Lower leg skin (tissue), 4 donors: ENCODE measurements at regions not wholly inside any gene's neighbourhood (a gene's known extent, or its start where the extent isn't known, plus 50 kb on each side); places are given as distances from the start of the nearest gene placed in this dataset.
"Not testable (repeated sequence)": the region's sequence is repeated elsewhere in the genome, so short reads cannot be mapped to it uniquely, and the experiment has no call there.

ENCODE experiments used
- DNase-seq, 2 donors: peaks; one replicate each; pipeline ENCODE4 v3.0.0-alpha.2; 2019; ENCODE audit warnings: low spot score in 2 of 2
- H3K4me3 ChIP-seq: fragments of 200-600 bp; sonication (generic); 2 replicates; pipeline ENCODE4 v1.5.1; 2017; ENCODE audit warnings: mild to moderate bottlenecking, low read depth; ENCODE audit not compliant: poor library complexity, severe bottlenecking
- CTCF ChIP-seq, 3 donors: fragments of 450-650 bp; IDR thresholded peaks; one replicate each; pipeline ENCODE4 v1.5.1; 2016; ENCODE audit warnings: antibody characterized with exemption in 3 of 3, mild to moderate bottlenecking in 3 of 3, moderate library complexity in 2 of 3
- POLR2A ChIP-seq, 2 donors: fragments of 450-650 bp; IDR thresholded peaks; one replicate each; pipeline ENCODE4 v1.6.1; 2016 to 2017; ENCODE audit warnings: antibody characterized with exemption in 2 of 2, mild to moderate bottlenecking in 1 of 2, moderate library complexity in 1 of 2
- WGBS, 2 donors: methylation state at CpG; one replicate each; pipeline ENCODE4 v1.1.5; 2018; 5-methylcytosine and 5-hydroxymethylcytosine counted together
- intact Hi-C: fragments of 100-400 bp; cut with DNase I; formaldehyde crosslinking; loops from one replicate; pipeline ENCODE4 v1.15.0; 2023; ENCODE audit warnings: low total_unique reads

- WGBS, 2 donors = 68 to 75% methylated on average over 2 of the region's 2 CpGs
- no peak for TF ChIP-seq CTCF (IDR thresholded peaks at IDR 0.05)
- no peak for TF ChIP-seq POLR2A (IDR thresholded peaks at IDR 0.05)
- DNase-seq = no peak
- intact Hi-C loops = no loop called here
- H3K4me3 ChIP-seq = no peak overlapping the region
Observed at GRCh38 chr4:155047755-155048154, 160.7 kb upstream of the NPY2R start.

GRCh38 chr4:155054042-155054441 lies 154.4 kb upstream of the NPY2R start:
- 58 to 73% methylated on average over 1 of the region's 1 CpG for WGBS, 2 donors
- DNase-seq, intact Hi-C loops, H3K4me3 ChIP-seq: not testable (repeated sequence)

GRCh38 chr4:155060419-155060818 lies 148.0 kb upstream of the NPY2R start:
- intact Hi-C loops = no loop called here
- no peak overlapping the region for H3K4me3 ChIP-seq
- 91 to 93% methylated on average over 2 of the region's 2 CpGs for WGBS, 2 donors
- no peak for TF ChIP-seq CTCF (IDR thresholded peaks at IDR 0.05)
- DNase-seq = no peak

- DNase-seq = no peak
- TF ChIP-seq POLR2A (IDR thresholded peaks at IDR 0.05) (no peak), CTCF (IDR thresholded peaks at IDR 0.05) (no peak)
- intact Hi-C loops = no loop called here
- 85 to 90% methylated on average over 1 of the region's 1 CpG for WGBS, 2 donors
- H3K4me3 ChIP-seq = no peak overlapping the region
Observed at GRCh38 chr4:155060873-155061272, 147.6 kb upstream of the NPY2R start.

- TF ChIP-seq CTCF (IDR thresholded peaks at IDR 0.05) (no peak), POLR2A (IDR thresholded peaks at IDR 0.05) (no peak)
- intact Hi-C loops = no loop called here
- DNase-seq = no peak
- no peak overlapping the region for H3K4me3 ChIP-seq
Observed at GRCh38 chr4:155062948-155063347, 145.5 kb upstream of the NPY2R start.

- WGBS, 2 donors = 89 to 90% methylated on average over 7 of the region's 7 CpGs
- intact Hi-C loops, DNase-seq, H3K4me3 ChIP-seq: not testable (repeated sequence)
Observed at GRCh38 chr4:155064934-155065333, 143.5 kb upstream of the NPY2R start.

- TF ChIP-seq POLR2A (IDR thresholded peaks at IDR 0.05) (no peak), CTCF (IDR thresholded peaks at IDR 0.05) (no peak)
- intact Hi-C loops = no loop called here
- no peak overlapping the region for H3K4me3 ChIP-seq
- no peak for DNase-seq
Observed at GRCh38 chr4:155066871-155067270, 141.6 kb upstream of the NPY2R start.
